ENCODE measurements at regions not wholly inside any gene's neighbourhood (a gene's known extent, or its start where the extent isn't known, plus 50 kb on each side); places are given as distances from the start of the nearest gene placed in this dataset.

DNA sequence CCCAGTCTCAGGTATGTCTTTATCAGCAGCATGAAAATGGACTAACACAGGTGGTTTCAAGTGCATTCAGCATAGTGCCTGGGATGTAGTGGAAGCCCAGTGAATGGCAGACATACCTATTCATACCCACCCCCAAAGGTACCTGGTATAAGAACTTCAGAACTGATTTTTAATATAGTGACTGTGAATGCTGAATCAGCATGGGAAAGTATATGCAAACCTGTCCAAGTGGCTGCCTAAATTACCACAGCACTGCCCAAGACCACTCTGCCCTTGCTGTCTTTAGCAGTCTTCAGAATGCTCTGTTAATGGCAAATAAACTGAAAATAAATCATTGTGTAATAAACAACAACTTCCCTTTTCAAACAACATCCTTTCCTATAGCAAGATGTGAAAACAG lies 312.1 kb downstream of the GPAM start:
- TF ChIP-seq CBFB (CRISPR knock-in tag; IDR thresholded peaks at IDR 0.05; ENCODE audit: low read depth) = no peak
- TF ChIP-seq CTCF (IDR thresholded peaks at IDR 0.05) = no peak
- TF ChIP-seq ZNF263 (CRISPR knock-in tag; IDR thresholded peaks at IDR 0.05; ENCODE audit: low read depth) = no peak
- no peak for TF ChIP-seq E2F1 (CRISPR knock-in tag; IDR thresholded peaks at IDR 0.05)
- TF ChIP-seq MLX (CRISPR knock-in tag; IDR thresholded peaks at IDR 0.05) = no peak
- no peak for TF ChIP-seq ZNF671 (CRISPR knock-in tag; IDR thresholded peaks at IDR 0.05)
- TF ChIP-seq, protein P1, sequence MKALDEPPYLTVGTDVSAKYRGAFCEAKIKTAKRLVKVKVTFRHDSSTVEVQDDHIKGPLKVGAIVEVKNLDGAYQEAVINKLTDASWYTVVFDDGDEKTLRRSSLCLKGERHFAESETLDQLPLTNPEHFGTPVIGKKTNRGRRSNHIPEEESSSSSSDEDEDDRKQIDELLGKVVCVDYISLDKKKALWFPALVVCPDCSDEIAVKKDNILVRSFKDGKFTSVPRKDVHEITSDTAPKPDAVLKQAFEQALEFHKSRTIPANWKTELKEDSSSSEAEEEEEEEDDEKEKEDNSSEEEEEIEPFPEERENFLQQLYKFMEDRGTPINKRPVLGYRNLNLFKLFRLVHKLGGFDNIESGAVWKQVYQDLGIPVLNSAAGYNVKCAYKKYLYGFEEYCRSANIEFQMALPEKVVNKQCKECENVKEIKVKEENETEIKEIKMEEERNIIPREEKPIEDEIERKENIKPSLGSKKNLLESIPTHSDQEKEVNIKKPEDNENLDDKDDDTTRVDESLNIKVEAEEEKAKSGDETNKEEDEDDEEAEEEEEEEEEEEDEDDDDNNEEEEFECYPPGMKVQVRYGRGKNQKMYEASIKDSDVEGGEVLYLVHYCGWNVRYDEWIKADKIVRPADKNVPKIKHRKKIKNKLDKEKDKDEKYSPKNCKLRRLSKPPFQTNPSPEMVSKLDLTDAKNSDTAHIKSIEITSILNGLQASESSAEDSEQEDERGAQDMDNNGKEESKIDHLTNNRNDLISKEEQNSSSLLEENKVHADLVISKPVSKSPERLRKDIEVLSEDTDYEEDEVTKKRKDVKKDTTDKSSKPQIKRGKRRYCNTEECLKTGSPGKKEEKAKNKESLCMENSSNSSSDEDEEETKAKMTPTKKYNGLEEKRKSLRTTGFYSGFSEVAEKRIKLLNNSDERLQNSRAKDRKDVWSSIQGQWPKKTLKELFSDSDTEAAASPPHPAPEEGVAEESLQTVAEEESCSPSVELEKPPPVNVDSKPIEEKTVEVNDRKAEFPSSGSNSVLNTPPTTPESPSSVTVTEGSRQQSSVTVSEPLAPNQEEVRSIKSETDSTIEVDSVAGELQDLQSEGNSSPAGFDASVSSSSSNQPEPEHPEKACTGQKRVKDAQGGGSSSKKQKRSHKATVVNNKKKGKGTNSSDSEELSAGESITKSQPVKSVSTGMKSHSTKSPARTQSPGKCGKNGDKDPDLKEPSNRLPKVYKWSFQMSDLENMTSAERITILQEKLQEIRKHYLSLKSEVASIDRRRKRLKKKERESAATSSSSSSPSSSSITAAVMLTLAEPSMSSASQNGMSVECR (CRISPR knock-in tag; IDR thresholded peaks at IDR 0.05; ENCODE audit: borderline replicate concordance) = no peak
- TF ChIP-seq ZNF138 (CRISPR knock-in tag; conservative IDR thresholded peaks at IDR 0.05) = no peak
- TF ChIP-seq SP1 (CRISPR knock-in tag; conservative IDR thresholded peaks at IDR 0.05) = no peak
- TF ChIP-seq, protein P2, sequence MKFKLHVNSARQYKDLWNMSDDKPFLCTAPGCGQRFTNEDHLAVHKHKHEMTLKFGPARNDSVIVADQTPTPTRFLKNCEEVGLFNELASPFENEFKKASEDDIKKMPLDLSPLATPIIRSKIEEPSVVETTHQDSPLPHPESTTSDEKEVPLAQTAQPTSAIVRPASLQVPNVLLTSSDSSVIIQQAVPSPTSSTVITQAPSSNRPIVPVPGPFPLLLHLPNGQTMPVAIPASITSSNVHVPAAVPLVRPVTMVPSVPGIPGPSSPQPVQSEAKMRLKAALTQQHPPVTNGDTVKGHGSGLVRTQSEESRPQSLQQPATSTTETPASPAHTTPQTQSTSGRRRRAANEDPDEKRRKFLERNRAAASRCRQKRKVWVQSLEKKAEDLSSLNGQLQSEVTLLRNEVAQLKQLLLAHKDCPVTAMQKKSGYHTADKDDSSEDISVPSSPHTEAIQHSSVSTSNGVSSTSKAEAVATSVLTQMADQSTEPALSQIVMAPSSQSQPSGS (CRISPR knock-in tag; IDR thresholded peaks at IDR 0.05; ENCODE audit: borderline replicate concordance, low read depth) = no peak
- no peak for TF ChIP-seq ATF1 (CRISPR knock-in tag; IDR thresholded peaks at IDR 0.05)

Data from WTC11 (cell line).